IMR-90 (cell line): ENCODE measurements at regions not wholly inside any gene's neighbourhood (a gene's known extent, or its start where the extent isn't known, plus 50 kb on each side); places are given as distances from the start of the nearest gene placed in this dataset.

Source experiments
- ATAC-seq: fragments of 200-7000 bp; cut with Tn5 transposase; 2 replicates; pipeline ENCODE4 v1.9.1; 2020; ENCODE audit warnings: low read depth, mild to moderate bottlenecking, moderate library complexity
- BruUV-seq: library from RNA; stranded (reverse); fragments of 400-500 nt; replicated peaks from 2 replicates; lab custom pipeline; 2021; lab: Mats Ljungman, UMichigan
- CTCF ChIA-PET: fragments of 300-600 bp; formaldehyde crosslinking; extraction: SDS; loops from one replicate; lab custom pipeline; 2021; ENCODE audit warnings: antibody characterized with exemption; lab: Yijun Ruan, JAX
- POLR2A ChIA-PET: fragments of 300-600 bp; sonication (Branson Sonifier 250); formaldehyde crosslinking; loops from one replicate; lab custom pipeline; 2022; ENCODE audit warnings: antibody characterized with exemption; ENCODE audit not compliant: unreplicated experiment; lab: Charles Lee
- DNase-seq: peaks from one replicate; pipeline ENCODE4 v3.0.0; 2013
- H2AFZ ChIP-seq: replicated peaks from 2 replicates; pipeline ENCODE3; 2013; ENCODE audit warnings: low read length, mild to moderate bottlenecking; ENCODE audit not compliant: poor library complexity
- H2AK5ac ChIP-seq: 2 replicates; pipeline ENCODE4 v1.6.1; 2013; ENCODE audit warnings: low read depth, low read length, inconsistent platforms
- H2AK9ac ChIP-seq: replicated peaks from 2 replicates; pipeline ENCODE3; 2013; ENCODE audit warnings: mild to moderate bottlenecking, low read depth, low read length, moderate library complexity; ENCODE audit not compliant: poor library complexity
- H2BK120ac ChIP-seq: 2 replicates; pipeline ENCODE4 v1.6.1; 2013; ENCODE audit warnings: low read depth, low read length, inconsistent platforms
- H2BK15ac ChIP-seq: 3 replicates; pipeline ENCODE4 v1.6.1; 2013; ENCODE audit warnings: low read depth, low read length, inconsistent platforms
- H2BK20ac ChIP-seq: 2 replicates; pipeline ENCODE4 v1.6.1; 2013; ENCODE audit warnings: low read depth, mild to moderate bottlenecking, inconsistent platforms, low read length, moderate library complexity
- H2BK5ac ChIP-seq: 2 replicates; pipeline ENCODE4 v1.6.1; 2013; ENCODE audit warnings: mild to moderate bottlenecking, low read depth, low read length, inconsistent platforms; ENCODE audit not compliant: poor library complexity, severe bottlenecking
- H3K14ac ChIP-seq: replicated peaks from 2 replicates; pipeline ENCODE4 v1.6.1; 2013; ENCODE audit warnings: low read depth, low read length, inconsistent platforms
- H3K18ac ChIP-seq: 2 replicates; pipeline ENCODE4 v1.6.1; 2013; ENCODE audit warnings: low read depth, low read length, control low read depth
- H3K23ac ChIP-seq: 2 replicates; pipeline ENCODE4 v1.6.1; 2013; ENCODE audit warnings: low read depth, low read length, inconsistent platforms
- H3K27ac ChIP-seq: 2 replicates; pipeline ENCODE4 v1.5.1; 2013; ENCODE audit warnings: mild to moderate bottlenecking, control low read depth, low read length; ENCODE audit not compliant: insufficient read depth
- H3K27me3 ChIP-seq: 2 replicates; pipeline ENCODE4 v1.6.1; 2013; ENCODE audit warnings: low read length; ENCODE audit not compliant: control insufficient read depth, insufficient read depth
- H3K36me3 ChIP-seq: 2 replicates; pipeline ENCODE4 v1.6.1; 2013; ENCODE audit warnings: low read length, mixed read lengths; ENCODE audit not compliant: control insufficient read depth, insufficient read depth
- H3K4ac ChIP-seq: 2 replicates; pipeline ENCODE4 v1.6.1; 2013; ENCODE audit warnings: low read depth, low read length, inconsistent platforms
- H3K4me1 ChIP-seq: 2 replicates; pipeline ENCODE4 v1.6.1; 2013; ENCODE audit warnings: low read length, mixed read lengths; ENCODE audit not compliant: control insufficient read depth, insufficient read depth
- H3K4me2 ChIP-seq: 2 replicates; pipeline ENCODE4 v1.6.1; 2013; ENCODE audit warnings: low read depth, mild to moderate bottlenecking, control low read depth, low read length, moderate library complexity
- H3K4me3 ChIP-seq: 2 replicates; pipeline ENCODE4 v1.5.1; 2013; ENCODE audit warnings: low read depth, mild to moderate bottlenecking, control low read depth, low read length, moderate library complexity; ENCODE audit not compliant: insufficient read depth
- H3K56ac ChIP-seq: 2 replicates; pipeline ENCODE4 v1.6.1; 2013; ENCODE audit warnings: low read length, inconsistent platforms; ENCODE audit not compliant: insufficient read depth; ENCODE audit errors: extremely low read depth
- H3K79me1 ChIP-seq, 2 experiments: 2 replicates each; pipeline ENCODE4 v1.6.1; 2013; ENCODE audit warnings: low read length in 2 of 2, inconsistent platforms in 1 of 2, low read depth in 1 of 2
- H3K9ac ChIP-seq: 2 replicates; pipeline ENCODE4 v1.6.1; 2013; ENCODE audit warnings: low read depth, low read length, control low read depth
- H3K9me1 ChIP-seq: 2 replicates; pipeline ENCODE4 v1.6.1; 2013; ENCODE audit warnings: low read length, inconsistent platforms; ENCODE audit not compliant: insufficient read depth
- H3K9me3 ChIP-seq: 2 replicates; pipeline ENCODE4 v1.6.1; 2013; ENCODE audit warnings: low read length; ENCODE audit not compliant: control insufficient read depth, insufficient read depth
- H4K20me1 ChIP-seq: 2 replicates; pipeline ENCODE4 v1.6.1; 2013; ENCODE audit warnings: low read length, inconsistent platforms; ENCODE audit not compliant: insufficient read depth
- H4K5ac ChIP-seq: 2 replicates; pipeline ENCODE4 v1.6.1; 2013; ENCODE audit warnings: mild to moderate bottlenecking, low read depth, low read length, control low read depth
- H4K8ac ChIP-seq, 2 experiments: 2 replicates each; pipeline ENCODE4 v1.6.1; 2013; ENCODE audit warnings: low read depth in 2 of 2, low read length in 2 of 2, control low read depth in 1 of 2, inconsistent platforms in 1 of 2
- H4K91ac ChIP-seq: 2 replicates; pipeline ENCODE4 v1.6.1; 2013; ENCODE audit warnings: low read depth, low read length, inconsistent platforms; ENCODE audit not compliant: insufficient read depth
- BHLHE40 ChIP-seq: fragments of 150-350 bp; IDR thresholded peaks from 2 replicates; pipeline ENCODE4 v1.6.1; 2016; ENCODE audit warnings: mild to moderate bottlenecking, low read depth, low read length
- CEBPB ChIP-seq: IDR thresholded peaks from 2 replicates; pipeline ENCODE4 v1.6.1; 2012; ENCODE audit warnings: low read depth, low read length, improper control_type of control experiment
- CHD1 ChIP-seq: IDR thresholded peaks from 2 replicates; pipeline ENCODE4 v1.6.1; 2012; ENCODE audit warnings: low read depth, low read length, improper control_type of control experiment
- FOS ChIP-seq: fragments of 150-350 bp; IDR thresholded peaks from 2 replicates; pipeline ENCODE4 v1.6.1; 2016; ENCODE audit warnings: low read depth, low read length
- MAFK ChIP-seq: IDR thresholded peaks from 2 replicates; pipeline ENCODE4 v1.6.1; 2012; ENCODE audit warnings: low read depth, low read length, improper control_type of control experiment
- MAZ ChIP-seq: IDR thresholded peaks from 2 replicates; pipeline ENCODE4 v1.6.1; 2012; ENCODE audit warnings: low read depth, mild to moderate bottlenecking, low read length, improper control_type of control experiment, moderate library complexity, borderline replicate concordance
- MXI1 ChIP-seq: IDR thresholded peaks from 2 replicates; pipeline ENCODE4 v1.6.1; 2012; ENCODE audit warnings: low read depth, mild to moderate bottlenecking, low read length, moderate library complexity, borderline replicate concordance
- NFE2L2 ChIP-seq: fragments of 150-350 bp; IDR thresholded peaks from 2 replicates; pipeline ENCODE4 v1.6.1; 2016; ENCODE audit warnings: low read depth, mild to moderate bottlenecking, low read length
- POLR2A ChIP-seq: IDR thresholded peaks from 2 replicates; pipeline ENCODE4 v1.6.1; 2012; ENCODE audit warnings: mild to moderate bottlenecking, low read depth, low read length
- RAD21 ChIP-seq: IDR thresholded peaks from 2 replicates; pipeline ENCODE4 v1.6.1; 2012; ENCODE audit warnings: low read length, improper control_type of control experiment
- RCOR1 ChIP-seq: IDR thresholded peaks from 2 replicates; pipeline ENCODE4 v1.6.1; 2012; ENCODE audit warnings: mild to moderate bottlenecking, low read length, improper control_type of control experiment; ENCODE audit not compliant: insufficient replicate concordance
- RFX5 ChIP-seq: IDR thresholded peaks from 2 replicates; pipeline ENCODE4 v1.8.0; 2012; ENCODE audit warnings: low read depth, mild to moderate bottlenecking, low read length, moderate library complexity
- SMC3 ChIP-seq: fragments of 150-350 bp; IDR thresholded peaks from 2 replicates; pipeline ENCODE4 v1.6.1; 2016; ENCODE audit warnings: low read depth, mild to moderate bottlenecking, antibody characterized with exemption, low read length, moderate library complexity
- WGBS, 2 experiments: methylation state at CpG; one replicate each; pipeline versions ENCODE4 v1.1.5 to v1.1.7; 2013; ENCODE audit warnings: missing lambda C conversion rate in 2 of 2; ENCODE audit not compliant: insufficient read length in 1 of 2; ENCODE audit errors: extremely low coverage in 2 of 2; 5-methylcytosine and 5-hydroxymethylcytosine counted together
- dilution Hi-C: fragments of 300-500 bp; cut with HindIII; formaldehyde crosslinking; loops from one replicate; pipeline ENCODE4 v1.14.3; 2018; ENCODE audit warnings: low sequenced_read_pairs; ENCODE audit not compliant: unreplicated experiment
- in situ Hi-C: fragments of 300-500 bp; cut with MboI; formaldehyde crosslinking; loops from 3 replicates; pipeline ENCODE4 v1.14.3; 2019; ENCODE audit warnings: low sequenced_read_pairs, inconsistent platforms, mixed read lengths
- intact Hi-C: fragments of 100-400 bp; cut with micrococcal nuclease; formaldehyde crosslinking; loops from 2 replicates; pipeline ENCODE4 v1.10.0; 2022
- TF ChIP-seq, protein P1 (sequence below): fragments of 150-350 bp; IDR thresholded peaks from 2 replicates; pipeline ENCODE4 v1.6.1; 2016; ENCODE audit warnings: low read depth, mild to moderate bottlenecking, low read length, moderate library complexity, borderline replicate concordance
- TF ChIP-seq, protein P2 (sequence below): fragments of 150-350 bp; IDR thresholded peaks from 2 replicates; pipeline ENCODE4 v1.6.1; 2017; ENCODE audit warnings: mild to moderate bottlenecking, antibody characterized with exemption, low read length, low read depth
- TF ChIP-seq, protein P3 (sequence below): conservative IDR thresholded peaks from 2 replicates; pipeline ENCODE4 v1.5.1; 2012; ENCODE audit warnings: mild to moderate bottlenecking, low read depth, low read length, improper control_type of control experiment

DNA sequence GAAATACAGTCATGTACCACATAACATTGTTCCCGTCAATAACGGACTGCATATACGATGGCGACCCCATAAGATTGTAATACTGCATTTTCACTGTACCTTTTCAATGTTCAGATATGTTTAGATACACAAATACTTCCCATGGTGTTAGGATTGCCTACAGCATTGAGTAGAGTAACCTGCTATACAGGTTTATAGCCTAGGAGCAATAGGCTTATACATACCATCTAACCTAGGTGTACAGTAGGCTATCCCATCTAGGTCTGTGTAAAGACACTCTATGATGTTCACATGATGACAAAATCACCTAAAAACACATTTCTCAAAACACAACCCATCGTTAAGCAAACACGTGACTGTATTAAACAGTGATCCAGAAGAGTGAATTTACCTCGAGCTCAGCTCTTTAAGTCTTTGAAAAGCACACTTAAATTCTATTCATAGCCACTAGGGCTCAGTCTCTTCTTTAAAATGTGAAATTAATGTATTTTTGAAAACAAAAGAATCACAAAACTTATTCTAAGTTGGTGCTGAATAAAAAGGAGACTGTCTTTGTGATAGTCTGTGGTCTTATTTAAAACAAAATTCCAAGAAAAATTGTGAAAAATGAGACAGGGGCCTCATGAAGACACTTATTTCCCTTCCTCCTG, 239.1 kb upstream of the ARID2 start:
- Histone ChIP-seq H3K9ac (no peak overlapping the region), H3K56ac (no peak overlapping the region), H2BK5ac (no peak overlapping the region), H2BK20ac (no peak overlapping the region), H3K36me3 (no peaks in the 10 kb centered on the region), H2AK9ac (no peak overlapping the region), H3K18ac (no peak overlapping the region), H3K4me1 (no peaks in the 10 kb centered on the region), H4K91ac (no peak overlapping the region), H2BK15ac (no peak overlapping the region), H3K4me3 (no peak overlapping the region), H3K9me3 (no peaks in the 10 kb centered on the region), H3K27me3 (peaks cover 3% of the 10 kb centered on the region), H3K23ac (no peak overlapping the region), H4K20me1 (no peaks in the 10 kb centered on the region), H3K79me1 (no peaks in the 10 kb centered on the region), H2BK120ac (no peak overlapping the region), H2AFZ (no peak overlapping the region), H2AK5ac (no peak overlapping the region), H4K5ac (no peak overlapping the region), H3K9me1 (no peaks in the 10 kb centered on the region), H4K8ac (no peak overlapping the region), H3K14ac (no peak overlapping the region), H3K4me2 (no peak overlapping the region), H3K4ac (no peak overlapping the region), H3K27ac (no peak overlapping the region)
- ChIA-PET CTCF (interaction anchor here (0.7 kb wide), 1 partner anchor 9 kb away, joined by 3 read pairs; no protein-coding TSS in a partner anchor), POLR2A (no interaction called here)
- TF ChIP-seq, protein P1, sequence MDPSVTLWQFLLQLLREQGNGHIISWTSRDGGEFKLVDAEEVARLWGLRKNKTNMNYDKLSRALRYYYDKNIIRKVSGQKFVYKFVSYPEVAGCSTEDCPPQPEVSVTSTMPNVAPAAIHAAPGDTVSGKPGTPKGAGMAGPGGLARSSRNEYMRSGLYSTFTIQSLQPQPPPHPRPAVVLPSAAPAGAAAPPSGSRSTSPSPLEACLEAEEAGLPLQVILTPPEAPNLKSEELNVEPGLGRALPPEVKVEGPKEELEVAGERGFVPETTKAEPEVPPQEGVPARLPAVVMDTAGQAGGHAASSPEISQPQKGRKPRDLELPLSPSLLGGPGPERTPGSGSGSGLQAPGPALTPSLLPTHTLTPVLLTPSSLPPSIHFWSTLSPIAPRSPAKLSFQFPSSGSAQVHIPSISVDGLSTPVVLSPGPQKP, result no peak
- TF ChIP-seq POLR2A (no peak), CHD1 (no peak), NFE2L2 (no peak), BHLHE40 (no peak), RAD21 (no peak), SMC3 (no peak), RCOR1 (no peak), CEBPB (no peak), MAZ (no peak), FOS (no peak), MAFK (no peak), RFX5 (no peak), MXI1 (no peak)
- TF ChIP-seq, protein P2, sequence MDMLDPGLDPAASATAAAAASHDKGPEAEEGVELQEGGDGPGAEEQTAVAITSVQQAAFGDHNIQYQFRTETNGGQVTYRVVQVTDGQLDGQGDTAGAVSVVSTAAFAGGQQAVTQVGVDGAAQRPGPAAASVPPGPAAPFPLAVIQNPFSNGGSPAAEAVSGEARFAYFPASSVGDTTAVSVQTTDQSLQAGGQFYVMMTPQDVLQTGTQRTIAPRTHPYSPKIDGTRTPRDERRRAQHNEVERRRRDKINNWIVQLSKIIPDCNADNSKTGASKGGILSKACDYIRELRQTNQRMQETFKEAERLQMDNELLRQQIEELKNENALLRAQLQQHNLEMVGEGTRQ, result no peak
- TF ChIP-seq, protein P3, sequence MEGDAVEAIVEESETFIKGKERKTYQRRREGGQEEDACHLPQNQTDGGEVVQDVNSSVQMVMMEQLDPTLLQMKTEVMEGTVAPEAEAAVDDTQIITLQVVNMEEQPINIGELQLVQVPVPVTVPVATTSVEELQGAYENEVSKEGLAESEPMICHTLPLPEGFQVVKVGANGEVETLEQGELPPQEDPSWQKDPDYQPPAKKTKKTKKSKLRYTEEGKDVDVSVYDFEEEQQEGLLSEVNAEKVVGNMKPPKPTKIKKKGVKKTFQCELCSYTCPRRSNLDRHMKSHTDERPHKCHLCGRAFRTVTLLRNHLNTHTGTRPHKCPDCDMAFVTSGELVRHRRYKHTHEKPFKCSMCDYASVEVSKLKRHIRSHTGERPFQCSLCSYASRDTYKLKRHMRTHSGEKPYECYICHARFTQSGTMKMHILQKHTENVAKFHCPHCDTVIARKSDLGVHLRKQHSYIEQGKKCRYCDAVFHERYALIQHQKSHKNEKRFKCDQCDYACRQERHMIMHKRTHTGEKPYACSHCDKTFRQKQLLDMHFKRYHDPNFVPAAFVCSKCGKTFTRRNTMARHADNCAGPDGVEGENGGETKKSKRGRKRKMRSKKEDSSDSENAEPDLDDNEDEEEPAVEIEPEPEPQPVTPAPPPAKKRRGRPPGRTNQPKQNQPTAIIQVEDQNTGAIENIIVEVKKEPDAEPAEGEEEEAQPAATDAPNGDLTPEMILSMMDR, result no peak
- dilution Hi-C loops, result no loop called here
- WGBS, 2 experiments, result no CpG with 5 or more reads among the region's 7 CpGs
- ATAC-seq, result no peak
- DNase-seq, result no peak
- in situ Hi-C loops, result no loop called here
- BruUV-seq, result no TSS peak
- intact Hi-C loops, result no loop called here
